Mesothelial cell of epicardium (in vitro differentiated cells): ENCODE measurements at regions not wholly inside any gene's neighbourhood (a gene's known extent, or its start where the extent isn't known, plus 50 kb on each side); places are given as distances from the start of the nearest gene placed in this dataset.

Experiments used
- DNase-seq, 2 experiments: peaks; one replicate each; pipeline ENCODE4 v3.0.0; 2021; ENCODE audit warnings: low spot score in 2 of 2; ENCODE audit not compliant: unreplicated experiment in 2 of 2
- H3K27ac Mint-ChIP-seq: 2 replicates; pipeline ENCODE4 v1.8.0; 2021; ENCODE audit warnings: mixed read lengths
- H3K27me3 Mint-ChIP-seq: 2 replicates; pipeline ENCODE4 v1.8.0; 2021; ENCODE audit warnings: low read depth, mixed read lengths
- H3K36me3 Mint-ChIP-seq: 2 replicates; pipeline ENCODE4 v1.8.0; 2021; ENCODE audit warnings: mixed read lengths
- H3K4me1 Mint-ChIP-seq: 2 replicates; pipeline ENCODE4 v1.8.0; 2021; ENCODE audit warnings: mixed read lengths
- H3K4me3 Mint-ChIP-seq: 2 replicates; pipeline ENCODE4 v1.8.0; 2021; ENCODE audit warnings: mild to moderate bottlenecking, moderate library complexity, mixed read lengths
- H3K9me3 Mint-ChIP-seq: 2 replicates; pipeline ENCODE4 v1.8.0; 2021; ENCODE audit warnings: mixed read lengths
- TF ChIP-seq, protein P1 (sequence below): fragments of 200-600 bp; sonication (generic); IDR thresholded peaks from one replicate; pipeline ENCODE4 v1.5.0; 2021; ENCODE audit warnings: antibody characterized with exemption; ENCODE audit not compliant: unreplicated experiment

DNA sequence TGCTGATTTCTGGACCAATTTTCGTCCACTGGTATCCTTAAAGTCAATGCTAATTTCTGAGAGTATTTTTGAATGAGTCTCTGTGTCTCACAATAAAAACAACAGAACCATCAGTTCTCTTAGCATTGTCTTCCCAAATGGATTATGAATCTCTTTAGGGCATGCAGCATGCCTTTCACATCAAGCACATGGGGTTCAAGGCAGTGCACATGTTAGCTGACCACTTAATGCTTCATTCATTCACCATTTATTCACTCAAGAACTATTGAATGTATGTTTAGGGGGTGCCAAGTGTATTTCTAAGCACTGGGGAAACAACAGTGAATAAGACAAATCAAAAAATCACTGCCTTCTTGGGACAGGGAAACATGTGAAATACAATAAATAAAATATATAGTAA is 126.7 kb upstream of the SLC44A3 start:
- Mint-ChIP-seq H3K27me3 (no peaks in the 10 kb centered on the region), H3K9me3 (peaks cover 13% of the 10 kb centered on the region), H3K36me3 (peaks cover 7% of the 10 kb centered on the region), H3K4me3 (no peak overlapping the region), H3K27ac (no peak overlapping the region), H3K4me1 (peaks cover 2% of the 10 kb centered on the region)
- TF ChIP-seq, protein P1, sequence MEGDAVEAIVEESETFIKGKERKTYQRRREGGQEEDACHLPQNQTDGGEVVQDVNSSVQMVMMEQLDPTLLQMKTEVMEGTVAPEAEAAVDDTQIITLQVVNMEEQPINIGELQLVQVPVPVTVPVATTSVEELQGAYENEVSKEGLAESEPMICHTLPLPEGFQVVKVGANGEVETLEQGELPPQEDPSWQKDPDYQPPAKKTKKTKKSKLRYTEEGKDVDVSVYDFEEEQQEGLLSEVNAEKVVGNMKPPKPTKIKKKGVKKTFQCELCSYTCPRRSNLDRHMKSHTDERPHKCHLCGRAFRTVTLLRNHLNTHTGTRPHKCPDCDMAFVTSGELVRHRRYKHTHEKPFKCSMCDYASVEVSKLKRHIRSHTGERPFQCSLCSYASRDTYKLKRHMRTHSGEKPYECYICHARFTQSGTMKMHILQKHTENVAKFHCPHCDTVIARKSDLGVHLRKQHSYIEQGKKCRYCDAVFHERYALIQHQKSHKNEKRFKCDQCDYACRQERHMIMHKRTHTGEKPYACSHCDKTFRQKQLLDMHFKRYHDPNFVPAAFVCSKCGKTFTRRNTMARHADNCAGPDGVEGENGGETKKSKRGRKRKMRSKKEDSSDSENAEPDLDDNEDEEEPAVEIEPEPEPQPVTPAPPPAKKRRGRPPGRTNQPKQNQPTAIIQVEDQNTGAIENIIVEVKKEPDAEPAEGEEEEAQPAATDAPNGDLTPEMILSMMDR = no peak
- DNase-seq = no peak

DNA sequence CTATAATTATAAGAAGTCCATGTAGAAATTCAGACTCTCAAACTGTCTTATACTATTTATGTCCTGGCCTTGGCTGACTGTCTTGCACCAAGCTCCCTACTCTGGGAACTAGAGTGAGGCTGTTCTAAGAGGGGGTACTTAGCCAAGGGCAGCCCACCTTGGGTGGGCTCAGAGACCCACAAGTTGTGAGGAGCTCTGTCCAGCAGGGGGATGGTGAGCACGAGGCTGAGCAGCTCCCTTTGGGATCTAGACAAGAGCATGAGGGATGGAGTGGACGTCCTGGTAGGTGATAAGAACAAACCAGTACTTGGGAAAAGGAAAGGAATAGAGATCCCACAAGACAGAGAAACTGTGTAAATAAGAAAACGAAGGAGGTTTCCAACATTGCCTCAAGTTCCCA is 127.1 kb upstream of the SLC44A3 start:
- peaks cover 7% of the 10 kb centered on the region for H3K36me3 Mint-ChIP-seq
- H3K27me3 Mint-ChIP-seq = no peaks in the 10 kb centered on the region
- peaks cover 13% of the 10 kb centered on the region for H3K9me3 Mint-ChIP-seq
- no peak overlapping the region for H3K4me3 Mint-ChIP-seq
- H3K4me1 Mint-ChIP-seq = peaks cover 2% of the 10 kb centered on the region
- TF ChIP-seq, protein P1 = no peak
- no peak for DNase-seq
- no peak overlapping the region for H3K27ac Mint-ChIP-seq

DNA sequence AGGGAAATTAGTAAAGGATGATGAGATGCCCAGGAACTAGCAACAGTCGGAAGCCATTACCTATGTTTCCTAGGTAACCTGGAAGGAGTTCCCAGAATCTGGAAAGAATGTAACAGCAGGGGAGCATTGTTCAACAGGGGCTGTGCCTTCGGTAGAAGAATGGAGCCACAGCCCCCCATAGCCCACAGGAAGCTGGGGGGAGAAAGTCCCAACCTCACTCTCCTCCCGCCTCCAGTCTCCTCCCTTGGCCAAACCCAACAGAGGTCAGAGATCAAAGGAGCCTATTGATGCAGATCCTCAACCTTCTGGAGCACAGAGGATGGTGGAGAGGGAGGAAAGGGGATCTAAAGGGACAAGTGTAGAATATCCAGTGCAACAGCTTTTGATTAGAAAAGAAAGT is 131.5 kb upstream of the SLC44A3 start:
- Mint-ChIP-seq H3K4me1 (peaks cover 2% of the 10 kb centered on the region), H3K27ac (no peak overlapping the region), H3K9me3 (peaks cover 15% of the 10 kb centered on the region), H3K27me3 (no peaks in the 10 kb centered on the region), H3K4me3 (no peak overlapping the region), H3K36me3 (peaks cover 8% of the 10 kb centered on the region)
- no peak for DNase-seq
- TF ChIP-seq, protein P1 = no peak

DNA sequence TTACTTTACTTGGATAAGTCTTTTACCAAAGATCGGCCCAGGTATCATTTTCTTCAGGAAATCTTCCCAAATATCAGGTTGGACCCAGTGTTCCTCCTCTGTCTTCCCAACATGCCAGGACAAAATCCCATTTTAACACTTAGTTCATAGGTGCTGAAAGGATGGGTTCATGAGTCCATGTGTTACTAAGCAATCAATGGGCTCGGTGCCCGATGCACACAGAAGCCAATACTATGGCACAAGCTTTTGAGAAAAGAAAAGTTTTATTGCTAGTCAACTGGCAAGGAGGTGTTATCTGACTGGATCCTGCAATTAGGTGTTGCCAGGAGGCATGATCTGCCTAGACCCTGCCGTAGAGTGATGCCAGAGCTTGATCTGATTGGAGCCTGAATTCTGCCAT is 133.3 kb upstream of the SLC44A3 start:
- Mint-ChIP-seq H3K27me3 (no peaks in the 10 kb centered on the region), H3K4me1 (peaks cover 2% of the 10 kb centered on the region), H3K36me3 (peaks cover 9% of the 10 kb centered on the region), H3K4me3 (no peak overlapping the region), H3K27ac (no peak overlapping the region), H3K9me3 (peaks cover 13% of the 10 kb centered on the region)
- no peak for DNase-seq
- TF ChIP-seq, protein P1 = no peak

DNA sequence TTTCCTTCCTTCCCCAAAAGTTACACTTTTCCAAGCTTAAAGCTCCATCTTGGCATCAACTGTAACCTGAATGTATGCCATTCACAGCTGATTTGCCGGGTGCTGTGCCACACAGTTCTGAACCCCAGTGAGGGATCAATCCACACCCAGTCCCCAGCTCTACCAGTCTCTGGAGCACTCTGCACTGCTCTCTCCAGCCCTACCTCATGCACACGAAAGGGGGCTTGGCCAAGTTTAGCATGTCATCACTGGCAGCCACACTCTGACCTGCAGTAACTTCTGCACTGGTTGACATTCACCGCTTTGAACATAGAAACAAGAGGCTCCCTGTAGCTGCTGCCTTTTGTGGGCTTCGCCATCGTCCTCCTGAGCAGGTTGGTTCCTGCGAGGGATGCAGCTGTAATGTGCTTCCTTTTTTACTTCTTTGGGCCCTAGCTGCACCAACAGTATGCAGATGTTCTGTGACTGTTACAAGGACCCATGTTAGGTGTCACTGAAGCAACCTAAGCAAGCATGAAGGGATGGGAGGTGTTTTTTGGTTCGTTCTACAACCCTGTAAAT is 135.4 kb upstream of the SLC44A3 start:
- Mint-ChIP-seq H3K4me3 (no peak overlapping the region), H3K4me1 (peaks cover 2% of the 10 kb centered on the region), H3K9me3 (peaks cover 8% of the 10 kb centered on the region), H3K27me3 (no peaks in the 10 kb centered on the region), H3K36me3 (peaks cover 9% of the 10 kb centered on the region), H3K27ac (no peak overlapping the region)
- no peak for DNase-seq
- TF ChIP-seq, protein P1 = no peak

DNA sequence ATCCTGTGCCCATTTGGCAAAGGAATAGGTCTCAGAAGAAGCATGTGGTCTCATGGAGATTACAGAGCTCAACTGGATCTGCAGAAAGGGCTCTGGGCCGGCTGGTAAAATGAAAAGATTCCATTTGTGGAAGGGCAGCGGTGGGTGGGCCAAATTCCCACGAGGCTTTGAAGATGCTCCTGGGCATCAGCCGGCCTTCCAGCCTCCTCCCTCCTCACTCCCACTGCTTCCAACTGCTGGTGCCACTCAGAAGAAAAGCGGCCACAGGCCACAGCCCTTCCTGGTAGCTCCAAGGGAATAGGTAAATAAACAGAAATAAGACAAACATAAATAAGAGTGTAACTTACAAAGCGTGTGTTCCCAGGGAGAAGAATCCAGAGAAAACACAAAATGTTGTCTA is 136.3 kb upstream of the SLC44A3 start:
- no peak for DNase-seq
- Mint-ChIP-seq H3K4me3 (no peak overlapping the region), H3K27me3 (no peaks in the 10 kb centered on the region), H3K9me3 (peaks cover 10% of the 10 kb centered on the region), H3K4me1 (peaks cover 2% of the 10 kb centered on the region), H3K27ac (no peak overlapping the region), H3K36me3 (peaks cover 10% of the 10 kb centered on the region)
- TF ChIP-seq, protein P1 = no peak
